GM18858 (cell line): ENCODE measurements at regions not wholly inside any gene's neighbourhood (a gene's known extent, or its start where the extent isn't known, plus 50 kb on each side); places are given as distances from the start of the nearest gene placed in this dataset.

Experiments
- ATAC-seq: cut with Tn5 transposase; IDR thresholded peaks from one replicate; pipeline ENCODE4 v1.9.1; 2021; ENCODE audit not compliant: unreplicated experiment

- ATAC-seq = no peak
These were observed 90.0 kb downstream of the FGF18 start for GRCh38 chr5:171509467-171509866.

GRCh38 chr5:171512397-171512796 lies 93.0 kb downstream of the FGF18 start:
- ATAC-seq = no peak

- no peak for ATAC-seq
These were observed 94.1 kb downstream of the FGF18 start for GRCh38 chr5:171513591-171513990.

GRCh38 chr5:171518916-171519315 lies 99.5 kb downstream of the FGF18 start:
- ATAC-seq = no peak

GRCh38 chr5:171520300-171521174 lies 101.1 kb downstream of the FGF18 start:
- ATAC-seq = no peak

GRCh38 chr5:171521219-171521633 lies 101.8 kb downstream of the FGF18 start:
- ATAC-seq = no peak

- ATAC-seq = no peak
These were observed 102.2 kb downstream of the FGF18 start for GRCh38 chr5:171521679-171522078.

- ATAC-seq = no peak
These were observed 104.3 kb downstream of the FGF18 start for GRCh38 chr5:171523781-171524180.

- ATAC-seq = no peak
These were observed 105.0 kb downstream of the FGF18 start for GRCh38 chr5:171524466-171524865.

- no peak for ATAC-seq
These were observed 105.6 kb downstream of the FGF18 start for GRCh38 chr5:171525085-171525484.

- ATAC-seq = no peak
These were observed 108.6 kb downstream of the FGF18 start for GRCh38 chr5:171528036-171528435.

GRCh38 chr5:171528865-171529614 lies 109.6 kb downstream of the FGF18 start:
- no peak for ATAC-seq

- no peak for ATAC-seq
These were observed 112.2 kb downstream of the FGF18 start for GRCh38 chr5:171531638-171532037.

GRCh38 chr5:171533153-171533552 lies 113.7 kb downstream of the FGF18 start:
- no peak for ATAC-seq

- ATAC-seq = no peak
These were observed 114.8 kb downstream of the FGF18 start for GRCh38 chr5:171534043-171534895.

GRCh38 chr5:171535162-171535561 lies 115.7 kb downstream of the FGF18 start:
- ATAC-seq = no peak

GRCh38 chr5:171537070-171537849 lies 117.8 kb downstream of the FGF18 start:
- ATAC-seq = no peak

- no peak for ATAC-seq
These were observed 118.6 kb downstream of the FGF18 start for GRCh38 chr5:171537923-171538537.

GRCh38 chr5:171538681-171539080 lies 119.2 kb downstream of the FGF18 start:
- ATAC-seq = no peak

GRCh38 chr5:171540865-171541264 lies 121.4 kb downstream of the FGF18 start:
- no peak for ATAC-seq
